NT2/D1 (cell line): ENCODE measurements at regions not wholly inside any gene's neighbourhood (a gene's known extent, or its start where the extent isn't known, plus 50 kb on each side); places are given as distances from the start of the nearest gene placed in this dataset.

Source experiments
- DNase-seq: peaks from one replicate; pipeline ENCODE4 v3.0.0-alpha.2; 2011; ENCODE audit warnings: low read depth, low spot score
- H3K27me3 ChIP-seq: 2 replicates; pipeline ENCODE4 v1.6.0; 2011; ENCODE audit warnings: mild to moderate bottlenecking; ENCODE audit not compliant: insufficient read length, insufficient read depth
- H3K36me3 ChIP-seq: 2 replicates; pipeline ENCODE4 v1.6.1; 2011; ENCODE audit warnings: mild to moderate bottlenecking, low read length, mixed read lengths; ENCODE audit not compliant: insufficient read depth, insufficient read length
- H3K4me1 ChIP-seq: 2 replicates; pipeline ENCODE4 v1.5.1; 2011; ENCODE audit not compliant: insufficient read depth, insufficient read length
- H3K4me3 ChIP-seq: 2 replicates; pipeline ENCODE4 v1.5.1; 2011; ENCODE audit warnings: low read depth; ENCODE audit not compliant: insufficient read length
- H3K9ac ChIP-seq: 2 replicates; pipeline ENCODE4 v1.6.0; 2011; ENCODE audit warnings: low read depth; ENCODE audit not compliant: insufficient read length
- H3K9me3 ChIP-seq: 2 replicates; pipeline ENCODE4 v1.5.1; 2011; ENCODE audit warnings: mild to moderate bottlenecking, low read length; ENCODE audit not compliant: insufficient read depth
- SUZ12 ChIP-seq: IDR thresholded peaks from 2 replicates; pipeline ENCODE4 v1.6.1; 2011; ENCODE audit not compliant: insufficient read length, insufficient read depth; ENCODE audit errors: extremely low read depth
- YY1 ChIP-seq: IDR thresholded peaks from 2 replicates; pipeline ENCODE4 v1.6.1; 2011; ENCODE audit not compliant: insufficient read length, insufficient read depth
- ZNF274 ChIP-seq: IDR thresholded peaks from 2 replicates; pipeline ENCODE4 v1.6.1; 2011; ENCODE audit warnings: mild to moderate bottlenecking, low read depth, low read length

DNA sequence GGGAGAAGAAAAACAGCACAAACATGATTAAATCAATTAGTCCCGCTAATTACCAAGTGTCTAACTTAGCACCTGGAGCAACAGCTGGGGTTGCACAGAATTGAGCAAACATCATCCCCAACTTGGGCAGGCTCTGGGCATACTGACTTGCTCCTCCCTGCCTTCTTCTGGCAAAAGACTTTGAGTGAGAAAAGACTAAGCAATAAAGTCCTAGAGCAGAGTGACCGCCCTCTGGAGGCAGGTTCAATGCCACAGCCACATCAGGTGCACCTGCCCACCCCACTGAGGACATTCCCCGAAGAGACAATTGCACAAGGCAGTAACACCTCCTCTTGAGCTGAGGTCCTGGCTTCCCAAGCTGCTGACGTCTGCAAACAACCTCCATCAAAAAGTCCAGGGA, 358.3 kb downstream of the SOX9 start:
- Histone ChIP-seq H3K36me3 (no peaks in the 10 kb centered on the region), H3K4me1 (peaks cover 14% of the 10 kb centered on the region), H3K9me3 (peaks cover 9% of the 10 kb centered on the region; the same call in 1 of the 2 replicates), H3K9ac (no peak overlapping the region), H3K27me3 (no peaks in the 10 kb centered on the region), H3K4me3 (no peak overlapping the region)
- no peak for DNase-seq
- TF ChIP-seq ZNF274 (no peak), YY1 (no peak)

DNA sequence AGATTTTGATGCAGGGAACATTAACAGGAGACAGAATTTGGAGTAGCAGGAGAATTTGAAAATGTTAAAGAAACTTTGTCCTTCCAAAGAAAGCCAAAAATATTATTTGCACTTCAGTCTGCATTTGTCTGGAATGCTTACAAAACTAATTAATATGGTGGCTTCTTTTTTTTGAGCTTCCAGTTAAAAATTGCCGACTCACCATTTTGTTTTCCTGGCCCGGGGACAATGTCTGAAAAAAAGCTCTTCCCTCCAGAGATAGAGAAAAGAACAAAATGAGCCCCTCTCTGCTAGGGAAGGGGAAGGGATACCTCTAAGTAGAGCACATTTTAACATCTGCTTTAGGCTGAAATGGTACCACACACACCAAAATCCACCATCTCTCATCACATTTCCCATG, 360.8 kb downstream of the SOX9 start:
- Histone ChIP-seq H3K9me3 (peaks cover 9% of the 10 kb centered on the region; the same call in 1 of the 2 replicates), H3K27me3 (no peaks in the 10 kb centered on the region), H3K4me3 (no peak overlapping the region), H3K4me1 (peaks cover 4% of the 10 kb centered on the region), H3K9ac (no peak overlapping the region), H3K36me3 (no peaks in the 10 kb centered on the region)
- no peak for DNase-seq
- TF ChIP-seq SUZ12 (no peak), ZNF274 (no peak), YY1 (no peak)

DNA sequence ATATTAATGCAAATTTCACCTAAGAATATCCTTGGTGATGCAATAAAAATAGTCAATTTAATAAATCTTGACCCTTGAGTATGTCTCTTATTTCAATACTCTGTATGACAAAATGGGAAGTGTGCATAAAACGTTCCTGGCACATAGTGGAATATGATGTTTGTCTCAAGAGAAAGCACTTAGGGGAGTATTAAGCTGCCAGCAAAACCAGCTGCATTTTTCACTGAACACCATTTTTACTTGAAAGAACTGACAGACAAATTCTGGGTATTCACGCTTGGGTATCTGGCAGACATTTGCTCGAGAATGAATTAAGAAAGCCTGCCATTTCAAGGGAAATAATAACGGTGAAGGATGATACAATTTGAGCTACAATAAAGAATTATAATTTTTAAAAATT, 364.8 kb downstream of the SOX9 start:
- Histone ChIP-seq H3K4me3 (no peak overlapping the region), H3K4me1 (no peaks in the 10 kb centered on the region), H3K36me3 (no peaks in the 10 kb centered on the region), H3K9ac (no peak overlapping the region), H3K27me3 (no peaks in the 10 kb centered on the region), H3K9me3 (peaks cover 10% of the 10 kb centered on the region; the same call in 1 of the 2 replicates)
- DNase-seq = no peak
- no peak for TF ChIP-seq YY1
- no peak for TF ChIP-seq ZNF274
- TF ChIP-seq SUZ12 = no peak

DNA sequence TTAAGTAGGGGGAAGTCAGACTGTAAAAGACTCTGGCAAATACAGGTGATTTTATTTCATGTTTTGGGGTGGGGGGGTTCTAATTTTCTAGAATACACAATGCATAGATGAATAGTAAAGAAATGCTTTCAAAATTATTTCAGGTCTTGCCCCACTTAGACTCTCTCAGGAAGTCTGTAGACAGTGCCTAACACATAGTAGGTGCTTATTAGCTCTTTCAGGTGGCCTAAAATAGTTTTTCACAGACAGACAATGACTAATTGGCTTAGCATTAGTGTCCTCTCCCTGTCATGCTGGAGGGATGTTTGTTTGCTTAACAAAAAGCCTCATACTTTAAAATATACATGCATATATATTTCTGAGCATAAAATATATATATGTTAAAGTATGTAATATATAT, 366.0 kb downstream of the SOX9 start:
- Histone ChIP-seq H3K27me3 (no peaks in the 10 kb centered on the region), H3K9ac (no peak overlapping the region), H3K36me3 (no peaks in the 10 kb centered on the region), H3K4me3 (no peak overlapping the region), H3K4me1 (no peaks in the 10 kb centered on the region), H3K9me3 (peaks cover 17% of the 10 kb centered on the region; the same call in 1 of the 2 replicates)
- TF ChIP-seq ZNF274 = no peak
- no peak for TF ChIP-seq YY1
- no peak for DNase-seq

DNA sequence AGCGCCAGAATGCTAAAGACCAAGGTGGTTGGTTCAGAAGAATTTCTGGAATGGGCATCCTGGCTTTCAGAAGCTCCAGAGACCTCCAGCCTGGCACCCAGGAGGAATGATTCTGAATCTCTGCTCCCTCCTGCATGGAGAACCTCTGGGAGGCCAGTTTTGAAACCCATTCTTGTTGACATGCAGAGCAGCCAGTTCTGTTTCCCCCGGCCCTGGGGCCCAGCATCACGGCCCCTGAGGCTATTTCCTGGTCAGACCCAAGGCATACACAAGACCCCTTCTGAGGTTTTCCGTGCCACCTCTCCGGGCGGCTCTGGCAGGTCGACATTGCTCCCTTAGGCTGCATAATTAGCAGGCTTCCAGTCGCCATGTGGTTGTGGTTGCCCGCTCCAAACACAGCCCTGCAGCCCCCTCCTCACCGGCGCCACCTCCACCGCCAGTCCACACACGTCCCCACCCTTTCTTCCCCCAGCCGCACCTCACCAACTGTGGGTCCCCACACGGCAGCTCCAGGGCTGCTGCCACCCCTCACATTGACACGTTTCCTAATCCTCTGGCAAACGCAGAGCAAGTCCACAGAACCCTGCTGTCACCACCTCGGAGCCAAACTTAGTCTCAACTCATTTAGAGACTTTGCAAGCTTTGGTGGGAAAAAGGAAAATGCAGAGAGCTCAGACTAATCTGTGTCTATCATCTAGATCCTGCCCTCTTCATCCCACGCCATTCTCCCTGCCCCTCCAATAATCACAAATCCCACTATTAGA, 367.1 kb downstream of the SOX9 start:
- no peak for TF ChIP-seq YY1
- no peak for TF ChIP-seq SUZ12
- no peak for TF ChIP-seq ZNF274
- H3K4me1 ChIP-seq = no peaks in the 10 kb centered on the region
- peaks cover 17% of the 10 kb centered on the region; the same call in 1 of the 2 replicates for H3K9me3 ChIP-seq
- no peak overlapping the region for H3K4me3 ChIP-seq
- no peak overlapping the region for H3K9ac ChIP-seq
- no peaks in the 10 kb centered on the region for H3K27me3 ChIP-seq
- no peaks in the 10 kb centered on the region for H3K36me3 ChIP-seq
- no peak for DNase-seq

DNA sequence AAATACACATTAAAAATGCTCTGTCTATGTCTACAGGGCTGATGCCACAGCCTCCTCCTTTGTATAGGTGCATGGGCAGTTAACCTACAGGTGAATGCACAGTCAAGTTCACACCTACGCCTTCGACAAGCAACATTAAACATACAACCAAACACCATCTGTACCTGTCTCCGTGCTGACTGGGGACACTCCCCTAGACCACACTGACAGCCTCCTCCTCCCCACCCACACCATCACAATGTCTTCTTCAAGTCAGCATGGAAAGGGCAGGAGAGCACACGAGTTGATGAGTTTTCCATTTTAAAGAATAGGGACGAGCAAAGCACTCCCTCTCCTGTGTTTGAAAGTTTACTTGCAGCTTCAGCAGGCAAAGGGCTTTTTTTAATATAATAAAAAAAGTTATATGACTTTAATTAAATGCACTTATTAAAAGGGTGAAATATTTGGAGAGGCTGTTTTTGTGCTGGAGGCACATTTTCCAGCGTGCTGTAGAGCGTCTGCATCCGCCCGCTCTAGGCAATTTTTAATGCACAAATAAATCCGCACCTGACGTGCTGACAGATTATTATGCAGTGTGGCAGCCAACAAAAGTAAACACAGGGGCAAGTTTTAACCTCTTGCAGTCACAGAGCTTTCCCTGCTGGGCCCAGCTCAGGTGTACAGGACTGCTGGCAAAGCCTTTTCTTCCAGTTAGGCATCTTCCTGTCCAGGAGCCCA, 367.9 kb downstream of the SOX9 start:
- DNase-seq = no peak
- H3K9ac ChIP-seq = no peak overlapping the region
- H3K36me3 ChIP-seq = no peaks in the 10 kb centered on the region
- no peaks in the 10 kb centered on the region for H3K4me1 ChIP-seq
- H3K4me3 ChIP-seq = no peak overlapping the region
- no peaks in the 10 kb centered on the region for H3K27me3 ChIP-seq
- H3K9me3 ChIP-seq = peaks cover 11% of the 10 kb centered on the region; the same call in 1 of the 2 replicates
- no peak for TF ChIP-seq YY1
- no peak for TF ChIP-seq SUZ12
- TF ChIP-seq ZNF274 = no peak

DNA sequence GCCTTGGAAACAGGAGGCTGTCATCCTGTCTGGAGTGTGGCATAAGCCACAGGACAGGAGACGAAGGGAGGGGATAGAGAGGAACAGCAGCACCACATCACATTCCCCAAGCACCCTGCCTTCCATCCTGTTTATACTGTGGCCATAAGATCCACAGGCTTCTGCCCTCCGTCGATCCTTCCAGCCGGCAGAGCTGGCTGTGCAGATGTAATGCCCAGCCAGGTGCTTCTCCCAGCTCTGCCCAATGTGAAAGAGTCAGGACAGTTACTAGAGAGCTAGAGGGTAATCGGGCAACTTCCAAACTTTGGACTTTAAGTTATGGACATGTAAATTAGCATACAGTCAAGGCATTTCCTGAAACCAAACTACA, 368.4 kb downstream of the SOX9 start:
- Histone ChIP-seq H3K4me3 (no peak overlapping the region), H3K27me3 (no peaks in the 10 kb centered on the region), H3K9me3 (peaks cover 9% of the 10 kb centered on the region; the same call in 1 of the 2 replicates), H3K4me1 (no peaks in the 10 kb centered on the region), H3K9ac (no peak overlapping the region), H3K36me3 (no peaks in the 10 kb centered on the region)
- DNase-seq = no peak
- TF ChIP-seq SUZ12 (no peak), ZNF274 (no peak), YY1 (no peak)
